ENCODE measurements at regions not wholly inside any gene's neighbourhood (a gene's known extent, or its start where the extent isn't known, plus 50 kb on each side); places are given as distances from the start of the nearest gene placed in this dataset.

DNA sequence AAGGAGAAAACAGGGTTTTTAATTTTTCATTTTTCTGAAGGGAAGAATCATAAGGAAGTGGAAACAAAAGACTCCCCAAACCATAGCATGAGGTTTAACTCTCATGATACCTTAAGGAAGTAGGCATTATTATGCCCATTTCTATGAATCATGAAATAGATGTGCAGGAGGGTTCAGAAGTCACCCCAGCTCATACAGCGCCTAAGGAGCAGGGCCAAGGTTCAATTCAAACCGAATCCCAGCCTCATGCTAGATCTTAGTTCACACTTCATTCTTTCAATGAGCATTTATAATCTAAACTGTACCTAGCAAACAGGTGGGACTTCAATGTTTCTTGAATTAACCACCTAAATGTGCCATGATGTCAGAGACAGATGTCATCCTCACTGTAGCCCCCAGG is 111.9 kb upstream of the SLC25A33 start:
- ChIA-PET POLR2A (no interaction called here), CTCF (interaction anchor here (0.9 to 1.9 kb wide), 4 partner anchors 11 to 162 kb away, joined by 3 to 5 read pairs (median 4); no protein-coding TSS in a partner anchor)
- no peaks in the 10 kb centered on the region for H3K79me2 ChIP-seq (ENCODE audit: insufficient read depth)
- no peaks in the 10 kb centered on the region for H4K20me1 ChIP-seq (ENCODE audit: insufficient read depth)
- 69% methylated on average over 2 of the region's 2 CpGs for WGBS (ENCODE audit: low lambda C conversion rate)
- no peak overlapping the region for H3K4me3 ChIP-seq (ENCODE audit: low read depth in 2 of 2, low read length in 1 of 2)
- no peaks in the 10 kb centered on the region for H3K36me3 ChIP-seq (replicated peaks in 1 of 2; ENCODE audit: control insufficient read depth in 1 of 2, insufficient read depth in 2 of 2, low read length in 1 of 2)
- no peak overlapping the region for H3K27ac ChIP-seq (ENCODE audit: low read depth in 2 of 2, low read length in 1 of 2)
- no peak overlapping the region for H3K4me2 ChIP-seq
- H3K4me1 ChIP-seq (ENCODE audit: control insufficient read depth in 1 of 2, insufficient read depth in 2 of 2, low read depth in 1 of 2, low read length in 1 of 2): peaks cover 4 to 7% of the 10 kb centered on the region in 2 experiments; a peak in 1 of 4 replicates
- no peak overlapping the region for H3K9ac ChIP-seq
- H3K9me3 ChIP-seq: no peaks in the 10 kb centered on the region
- H3K27me3 ChIP-seq (ENCODE audit: insufficient read depth): no peaks in the 10 kb centered on the region
- H2AFZ ChIP-seq (ENCODE audit: low read depth): no peak overlapping the region
- TF ChIP-seq, protein P1, sequence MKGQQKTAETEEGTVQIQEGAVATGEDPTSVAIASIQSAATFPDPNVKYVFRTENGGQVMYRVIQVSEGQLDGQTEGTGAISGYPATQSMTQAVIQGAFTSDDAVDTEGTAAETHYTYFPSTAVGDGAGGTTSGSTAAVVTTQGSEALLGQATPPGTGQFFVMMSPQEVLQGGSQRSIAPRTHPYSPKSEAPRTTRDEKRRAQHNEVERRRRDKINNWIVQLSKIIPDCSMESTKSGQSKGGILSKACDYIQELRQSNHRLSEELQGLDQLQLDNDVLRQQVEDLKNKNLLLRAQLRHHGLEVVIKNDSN (IDR thresholded peaks at IDR 0.05; ENCODE audit: borderline replicate concordance, low read depth): no peak
- TF ChIP-seq FOXJ3 (CRISPR knock-in tag; IDR thresholded peaks at IDR 0.05): no peak
- TF ChIP-seq, protein P2, sequence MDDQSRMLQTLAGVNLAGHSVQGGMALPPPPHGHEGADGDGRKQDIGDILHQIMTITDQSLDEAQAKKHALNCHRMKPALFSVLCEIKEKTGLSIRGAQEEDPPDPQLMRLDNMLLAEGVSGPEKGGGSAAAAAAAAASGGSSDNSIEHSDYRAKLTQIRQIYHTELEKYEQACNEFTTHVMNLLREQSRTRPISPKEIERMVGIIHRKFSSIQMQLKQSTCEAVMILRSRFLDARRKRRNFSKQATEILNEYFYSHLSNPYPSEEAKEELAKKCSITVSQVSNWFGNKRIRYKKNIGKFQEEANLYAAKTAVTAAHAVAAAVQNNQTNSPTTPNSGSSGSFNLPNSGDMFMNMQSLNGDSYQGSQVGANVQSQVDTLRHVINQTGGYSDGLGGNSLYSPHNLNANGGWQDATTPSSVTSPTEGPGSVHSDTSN (IDR thresholded peaks at IDR 0.05): no peak
- no peaks in the 10 kb centered on the region for H3K9me2 ChIP-seq
- no peaks in the 10 kb centered on the region for H3F3A ChIP-seq (replicated peaks; ENCODE audit: insufficient read depth)
- DNase-seq: no peak

DNA sequence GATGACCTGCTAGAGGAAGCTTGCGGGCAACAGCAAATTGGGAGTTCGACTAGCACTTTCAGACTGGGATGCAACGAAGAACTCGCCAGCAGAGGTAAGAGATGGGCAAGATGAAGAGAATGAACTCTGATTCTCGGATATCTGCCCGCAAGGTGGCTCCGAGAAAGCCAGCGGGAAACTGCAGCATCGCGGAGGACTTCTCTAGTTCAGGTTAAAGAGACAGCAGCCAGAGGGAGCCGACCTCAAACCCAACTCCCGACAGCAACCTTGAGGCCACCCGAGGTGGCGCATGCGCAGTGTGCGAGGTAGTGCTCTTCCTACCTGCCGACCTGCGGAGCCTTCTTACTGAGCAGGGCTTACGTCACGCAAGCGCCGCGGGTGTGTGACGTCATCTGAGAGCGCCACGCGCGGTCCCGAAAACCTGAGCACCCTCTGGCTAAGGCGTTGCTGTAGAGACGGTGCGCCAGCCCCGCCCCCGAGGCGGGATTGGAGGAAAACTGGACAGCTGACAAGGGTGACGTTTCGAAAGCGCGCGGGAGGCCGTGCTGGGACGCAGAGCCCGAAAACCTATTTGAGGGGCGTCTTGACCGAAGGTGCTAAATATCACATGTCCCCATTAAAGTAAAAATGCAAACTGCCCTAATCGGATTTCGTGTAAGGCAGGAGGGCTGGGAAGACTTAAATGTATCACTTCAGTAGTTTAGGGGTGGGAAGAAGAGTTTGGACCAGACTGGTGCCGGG is 110.5 kb upstream of the SLC25A33 start:
- WGBS (ENCODE audit: low lambda C conversion rate): 5% methylated on average over 23 of the region's 48 CpGs
- CTCF ChIA-PET: interaction anchor here (0.9 to 1.9 kb wide), 6 partner anchors 10 to 163 kb away, joined by 3 to 5 read pairs (median 4); no protein-coding TSS in a partner anchor
- POLR2A ChIA-PET: interaction anchor here (1.3 kb wide), 1 partner anchor 147 kb away, joined by 3 read pairs; no protein-coding TSS in a partner anchor
- TF ChIP-seq, protein P3, sequence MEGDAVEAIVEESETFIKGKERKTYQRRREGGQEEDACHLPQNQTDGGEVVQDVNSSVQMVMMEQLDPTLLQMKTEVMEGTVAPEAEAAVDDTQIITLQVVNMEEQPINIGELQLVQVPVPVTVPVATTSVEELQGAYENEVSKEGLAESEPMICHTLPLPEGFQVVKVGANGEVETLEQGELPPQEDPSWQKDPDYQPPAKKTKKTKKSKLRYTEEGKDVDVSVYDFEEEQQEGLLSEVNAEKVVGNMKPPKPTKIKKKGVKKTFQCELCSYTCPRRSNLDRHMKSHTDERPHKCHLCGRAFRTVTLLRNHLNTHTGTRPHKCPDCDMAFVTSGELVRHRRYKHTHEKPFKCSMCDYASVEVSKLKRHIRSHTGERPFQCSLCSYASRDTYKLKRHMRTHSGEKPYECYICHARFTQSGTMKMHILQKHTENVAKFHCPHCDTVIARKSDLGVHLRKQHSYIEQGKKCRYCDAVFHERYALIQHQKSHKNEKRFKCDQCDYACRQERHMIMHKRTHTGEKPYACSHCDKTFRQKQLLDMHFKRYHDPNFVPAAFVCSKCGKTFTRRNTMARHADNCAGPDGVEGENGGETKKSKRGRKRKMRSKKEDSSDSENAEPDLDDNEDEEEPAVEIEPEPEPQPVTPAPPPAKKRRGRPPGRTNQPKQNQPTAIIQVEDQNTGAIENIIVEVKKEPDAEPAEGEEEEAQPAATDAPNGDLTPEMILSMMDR (IDR thresholded peaks at IDR 0.05): 0 out of 2 replicates have a peak, but pooled peaks have one; percentile 19
- TF ChIP-seq SIN3A (IDR thresholded peaks at IDR 0.05; ENCODE audit: borderline replicate concordance, low read depth, low read length): peak; percentile 67; the same call in 1 of the 2 replicates
- peak; percentile 87 for TF ChIP-seq MXI1 (IDR thresholded peaks at IDR 0.05; ENCODE audit: low read depth, low read length)
- TF ChIP-seq RAD21 (IDR thresholded peaks at IDR 0.05; ENCODE audit: low read length): peak; percentile 14; the same call in 1 of the 2 replicates
- no peak for TF ChIP-seq EZH2phosphoT487 (IDR thresholded peaks at IDR 0.05; ENCODE audit: borderline replicate concordance, low read depth)
- TF ChIP-seq JUND (IDR thresholded peaks at IDR 0.05): no peak
- TF ChIP-seq, protein P4, sequence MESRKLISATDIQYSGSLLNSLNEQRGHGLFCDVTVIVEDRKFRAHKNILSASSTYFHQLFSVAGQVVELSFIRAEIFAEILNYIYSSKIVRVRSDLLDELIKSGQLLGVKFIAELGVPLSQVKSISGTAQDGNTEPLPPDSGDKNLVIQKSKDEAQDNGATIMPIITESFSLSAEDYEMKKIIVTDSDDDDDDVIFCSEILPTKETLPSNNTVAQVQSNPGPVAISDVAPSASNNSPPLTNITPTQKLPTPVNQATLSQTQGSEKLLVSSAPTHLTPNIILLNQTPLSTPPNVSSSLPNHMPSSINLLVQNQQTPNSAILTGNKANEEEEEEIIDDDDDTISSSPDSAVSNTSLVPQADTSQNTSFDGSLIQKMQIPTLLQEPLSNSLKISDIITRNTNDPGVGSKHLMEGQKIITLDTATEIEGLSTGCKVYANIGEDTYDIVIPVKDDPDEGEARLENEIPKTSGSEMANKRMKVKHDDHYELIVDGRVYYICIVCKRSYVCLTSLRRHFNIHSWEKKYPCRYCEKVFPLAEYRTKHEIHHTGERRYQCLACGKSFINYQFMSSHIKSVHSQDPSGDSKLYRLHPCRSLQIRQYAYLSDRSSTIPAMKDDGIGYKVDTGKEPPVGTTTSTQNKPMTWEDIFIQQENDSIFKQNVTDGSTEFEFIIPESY (IDR thresholded peaks at IDR 0.05; ENCODE audit: borderline replicate concordance, low read depth): no peak
- TF ChIP-seq, protein P5, sequence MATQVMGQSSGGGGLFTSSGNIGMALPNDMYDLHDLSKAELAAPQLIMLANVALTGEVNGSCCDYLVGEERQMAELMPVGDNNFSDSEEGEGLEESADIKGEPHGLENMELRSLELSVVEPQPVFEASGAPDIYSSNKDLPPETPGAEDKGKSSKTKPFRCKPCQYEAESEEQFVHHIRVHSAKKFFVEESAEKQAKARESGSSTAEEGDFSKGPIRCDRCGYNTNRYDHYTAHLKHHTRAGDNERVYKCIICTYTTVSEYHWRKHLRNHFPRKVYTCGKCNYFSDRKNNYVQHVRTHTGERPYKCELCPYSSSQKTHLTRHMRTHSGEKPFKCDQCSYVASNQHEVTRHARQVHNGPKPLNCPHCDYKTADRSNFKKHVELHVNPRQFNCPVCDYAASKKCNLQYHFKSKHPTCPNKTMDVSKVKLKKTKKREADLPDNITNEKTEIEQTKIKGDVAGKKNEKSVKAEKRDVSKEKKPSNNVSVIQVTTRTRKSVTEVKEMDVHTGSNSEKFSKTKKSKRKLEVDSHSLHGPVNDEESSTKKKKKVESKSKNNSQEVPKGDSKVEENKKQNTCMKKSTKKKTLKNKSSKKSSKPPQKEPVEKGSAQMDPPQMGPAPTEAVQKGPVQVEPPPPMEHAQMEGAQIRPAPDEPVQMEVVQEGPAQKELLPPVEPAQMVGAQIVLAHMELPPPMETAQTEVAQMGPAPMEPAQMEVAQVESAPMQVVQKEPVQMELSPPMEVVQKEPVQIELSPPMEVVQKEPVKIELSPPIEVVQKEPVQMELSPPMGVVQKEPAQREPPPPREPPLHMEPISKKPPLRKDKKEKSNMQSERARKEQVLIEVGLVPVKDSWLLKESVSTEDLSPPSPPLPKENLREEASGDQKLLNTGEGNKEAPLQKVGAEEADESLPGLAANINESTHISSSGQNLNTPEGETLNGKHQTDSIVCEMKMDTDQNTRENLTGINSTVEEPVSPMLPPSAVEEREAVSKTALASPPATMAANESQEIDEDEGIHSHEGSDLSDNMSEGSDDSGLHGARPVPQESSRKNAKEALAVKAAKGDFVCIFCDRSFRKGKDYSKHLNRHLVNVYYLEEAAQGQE (IDR thresholded peaks at IDR 0.05; ENCODE audit: low read depth, low read length): 0 out of 2 replicates have a peak, but pooled peaks have one; percentile 1
- TF ChIP-seq CHD2 (IDR thresholded peaks at IDR 0.05; ENCODE audit: low read length, partially characterized antibody): peak; percentile 87
- 0 out of 2 replicates have a peak, but pooled peaks have one; percentile 38 for TF ChIP-seq TAF1 (IDR thresholded peaks at IDR 0.05; ENCODE audit: borderline replicate concordance, low read depth, low read length)
- peak; percentile 87 for TF ChIP-seq NRF1 (IDR thresholded peaks at IDR 0.05; ENCODE audit: low read depth, low read length)

More for the DNA sequence above, 110.5 kb upstream of the SLC25A33 start:
- peak; percentile 96 for DNase-seq
- peaks cover 4 to 7% of the 10 kb centered on the region in 2 experiments; a peak in 1 of 4 replicates for H3K4me1 ChIP-seq (ENCODE audit: control insufficient read depth in 1 of 2, insufficient read depth in 2 of 2, low read depth in 1 of 2, low read length in 1 of 2)
- H3K9me3 ChIP-seq: no peaks in the 10 kb centered on the region
- H3K27me3 ChIP-seq (ENCODE audit: insufficient read depth): no peaks in the 10 kb centered on the region
- no peaks in the 10 kb centered on the region for H3K36me3 ChIP-seq (replicated peaks in 1 of 2; ENCODE audit: control insufficient read depth in 1 of 2, insufficient read depth in 2 of 2, low read length in 1 of 2)
- no peaks in the 10 kb centered on the region for H3K9me2 ChIP-seq
- peak overlapping the region; percentile 66 for H3K9ac ChIP-seq
- peak overlapping the region; percentile 60 to 82; a peak in 3 of 4 replicates for H3K27ac ChIP-seq (ENCODE audit: low read depth in 2 of 2, low read length in 1 of 2)
- no peaks in the 10 kb centered on the region for H3K79me2 ChIP-seq (ENCODE audit: insufficient read depth)
- H4K20me1 ChIP-seq (ENCODE audit: insufficient read depth): no peaks in the 10 kb centered on the region
- no peaks in the 10 kb centered on the region for H3F3A ChIP-seq (replicated peaks; ENCODE audit: insufficient read depth)
- H2AFZ ChIP-seq (ENCODE audit: low read depth): peak overlapping the region; percentile 99
- H3K4me2 ChIP-seq: peak overlapping the region; percentile 70
- H3K4me3 ChIP-seq (ENCODE audit: low read depth in 2 of 2, low read length in 1 of 2): peak overlapping the region; percentile 67 to 70
